Erythroblast (primary cell): ENCODE measurements at regions not wholly inside any gene's neighbourhood (a gene's known extent, or its start where the extent isn't known, plus 50 kb on each side); places are given as distances from the start of the nearest gene placed in this dataset.

Experiments
- GATA1 ChIP-seq: IDR thresholded peaks from 2 replicates; pipeline ENCODE4 v1.6.1; 2011; ENCODE audit warnings: low read depth, mild to moderate bottlenecking, control low read depth, low read length, moderate library complexity
- POLR2A ChIP-seq: IDR thresholded peaks from 2 replicates; pipeline ENCODE4 v1.6.1; 2011; ENCODE audit warnings: mild to moderate bottlenecking, low read length

DNA sequence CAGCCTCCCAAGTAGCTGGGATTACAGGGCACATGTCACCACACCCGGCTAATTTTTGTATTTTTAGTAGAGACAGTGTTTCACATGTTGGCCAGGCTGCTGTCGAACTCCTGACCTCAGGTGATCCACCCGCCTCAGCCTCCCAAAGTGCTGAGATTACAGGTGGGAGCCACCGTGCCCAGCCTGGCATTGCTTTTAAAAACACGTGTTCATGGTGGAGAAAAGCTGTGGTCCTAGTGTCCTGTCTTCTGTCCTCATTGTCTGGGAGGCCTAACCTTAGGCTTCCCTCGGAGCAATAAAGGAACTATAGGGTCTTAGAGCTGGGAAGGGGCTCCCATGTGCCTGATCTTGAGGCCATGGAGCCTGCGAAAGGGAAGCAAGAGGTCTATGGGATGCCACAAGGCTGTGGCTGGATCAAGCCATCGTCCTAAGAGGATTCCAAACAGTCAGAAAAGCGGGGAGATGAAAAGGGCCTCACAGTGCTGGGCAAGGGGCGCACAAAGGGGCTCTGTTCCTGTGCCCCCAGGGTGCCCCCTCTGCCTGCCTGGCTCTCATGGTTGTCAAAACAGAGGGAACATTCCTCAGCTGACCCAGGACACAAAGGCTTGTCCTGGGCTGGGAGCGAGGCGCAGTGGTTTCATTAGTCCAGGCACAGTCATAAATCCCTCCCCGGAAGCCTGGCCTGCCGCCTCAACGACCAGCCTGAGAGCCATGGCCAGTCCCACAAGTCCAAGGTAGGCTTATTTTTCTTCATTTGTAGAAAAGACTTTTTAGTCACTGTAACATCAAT, 106.6 kb upstream of the TNS3 start:
- no peak for TF ChIP-seq POLR2A
- TF ChIP-seq GATA1, result no peak
